Activated naive CD8-positive, alpha-beta T cell treated with anti-CD3 and anti-CD28 coated beads, Interleukin-2, amount 10 ng/mL, durations not matched to agents 7 days and 5 days (primary cell): ENCODE measurements at regions not wholly inside any gene's neighbourhood (a gene's known extent, or its start where the extent isn't known, plus 50 kb on each side); places are given as distances from the start of the nearest gene placed in this dataset.

Experiments used
- ATAC-seq: fragments of 150-1000 bp; cut with Tn5 transposase; one replicate; pipeline ENCODE4 v1.10.0; 2021; ENCODE audit warnings: low read depth, moderate library complexity
- POLR2A ChIA-PET: fragments of 350-600 bp; sonication (Branson Sonifier 250); formaldehyde crosslinking; loops from one replicate; lab custom pipeline; 2021; ENCODE audit warnings: antibody characterized with exemption; lab: Charles Lee
- DNase-seq: peaks from one replicate; pipeline ENCODE4 v3.0.0; 2021
- H3K27ac Mint-ChIP-seq: one replicate; pipeline ENCODE4 v1.8.0; 2022; ENCODE audit warnings: mild to moderate bottlenecking, mixed read lengths
- H3K27me3 Mint-ChIP-seq: one replicate; pipeline ENCODE4 v1.8.0; 2022; ENCODE audit warnings: mild to moderate bottlenecking, moderate library complexity, mixed read lengths
- H3K36me3 Mint-ChIP-seq: one replicate; pipeline ENCODE4 v1.8.0; 2021; ENCODE audit warnings: mild to moderate bottlenecking, mixed read lengths
- H3K4me1 Mint-ChIP-seq: one replicate; pipeline ENCODE4 v1.8.0; 2021; ENCODE audit warnings: mixed read lengths
- H3K4me3 Mint-ChIP-seq: one replicate; pipeline ENCODE4 v1.8.0; 2022; ENCODE audit warnings: mild to moderate bottlenecking, moderate library complexity, mixed read lengths
- H3K9me3 Mint-ChIP-seq: one replicate; pipeline ENCODE4 v1.8.0; 2021; ENCODE audit warnings: mixed read lengths

- no peaks in the 10 kb centered on the region for H3K9me3 Mint-ChIP-seq
- H3K27me3 Mint-ChIP-seq, result no peaks in the 10 kb centered on the region
- POLR2A ChIA-PET, result no interaction called here
- H3K4me3 Mint-ChIP-seq, result no peak overlapping the region
- no peaks in the 10 kb centered on the region for H3K36me3 Mint-ChIP-seq
- H3K27ac Mint-ChIP-seq, result no peak overlapping the region
- DNase-seq (no peak), ATAC-seq (no peak)
- H3K4me1 Mint-ChIP-seq, result no peaks in the 10 kb centered on the region
Observed at GRCh38 chr1:217181756-217182155, 449.1 kb downstream of the GPATCH2 start.

DNA sequence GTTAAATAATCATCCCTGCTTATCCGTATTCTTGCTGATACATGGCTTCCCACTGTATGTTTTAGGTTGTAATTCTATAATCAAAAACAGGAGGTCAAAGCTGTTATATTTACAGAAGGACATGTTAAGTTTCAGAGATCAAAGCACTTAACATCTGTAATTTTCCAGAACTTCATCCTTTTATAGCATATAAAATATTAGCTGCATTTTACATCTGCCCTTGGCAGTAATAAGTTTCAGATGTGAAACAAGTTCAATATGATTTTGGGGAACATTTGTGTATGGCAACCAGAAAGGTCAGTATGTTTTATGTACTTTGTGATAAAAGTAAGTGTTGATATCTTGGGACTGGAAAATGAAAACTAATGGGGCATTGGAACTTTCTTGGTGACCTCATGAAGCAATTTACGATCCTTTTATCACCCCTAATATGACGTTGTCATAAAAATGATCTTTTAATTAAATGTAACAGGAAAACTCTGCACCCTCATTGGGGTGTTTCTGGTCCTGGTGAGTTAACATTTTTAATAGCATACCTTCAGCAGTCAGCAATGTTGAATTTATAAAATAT, 449.6 kb downstream of the GPATCH2 start:
- POLR2A ChIA-PET, result no interaction called here
- DNase-seq (no peak), ATAC-seq (no peak)
- H3K36me3 Mint-ChIP-seq, result no peaks in the 10 kb centered on the region
- no peaks in the 10 kb centered on the region for H3K4me1 Mint-ChIP-seq
- H3K9me3 Mint-ChIP-seq, result no peaks in the 10 kb centered on the region
- no peak overlapping the region for H3K27ac Mint-ChIP-seq
- H3K4me3 Mint-ChIP-seq, result no peak overlapping the region
- no peaks in the 10 kb centered on the region for H3K27me3 Mint-ChIP-seq

DNA sequence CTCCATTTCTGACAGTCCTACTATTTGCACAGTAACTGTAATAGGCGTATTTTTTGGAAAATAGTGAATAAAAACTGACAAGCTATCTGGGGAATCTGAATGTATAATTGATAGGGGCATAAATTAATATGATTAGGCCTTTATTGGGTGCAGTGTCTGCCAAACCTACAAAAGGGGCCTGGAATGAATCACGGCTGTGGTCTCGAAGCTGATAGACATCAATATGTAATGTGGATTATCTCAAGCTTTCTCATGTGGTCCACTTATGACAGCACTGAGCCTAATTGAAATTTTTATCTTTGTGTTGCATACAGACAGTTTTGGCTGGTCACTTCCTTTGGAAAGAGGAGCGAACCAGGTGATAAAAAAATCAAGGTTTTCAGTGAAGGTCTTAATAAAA, 450.4 kb downstream of the GPATCH2 start:
- no peak for DNase-seq
- Mint-ChIP-seq H3K9me3 (no peaks in the 10 kb centered on the region), H3K36me3 (no peaks in the 10 kb centered on the region), H3K4me3 (no peak overlapping the region), H3K27me3 (no peaks in the 10 kb centered on the region), H3K4me1 (no peaks in the 10 kb centered on the region), H3K27ac (no peak overlapping the region)
- ATAC-seq, result no peak
- POLR2A ChIA-PET, result no interaction called here

DNA sequence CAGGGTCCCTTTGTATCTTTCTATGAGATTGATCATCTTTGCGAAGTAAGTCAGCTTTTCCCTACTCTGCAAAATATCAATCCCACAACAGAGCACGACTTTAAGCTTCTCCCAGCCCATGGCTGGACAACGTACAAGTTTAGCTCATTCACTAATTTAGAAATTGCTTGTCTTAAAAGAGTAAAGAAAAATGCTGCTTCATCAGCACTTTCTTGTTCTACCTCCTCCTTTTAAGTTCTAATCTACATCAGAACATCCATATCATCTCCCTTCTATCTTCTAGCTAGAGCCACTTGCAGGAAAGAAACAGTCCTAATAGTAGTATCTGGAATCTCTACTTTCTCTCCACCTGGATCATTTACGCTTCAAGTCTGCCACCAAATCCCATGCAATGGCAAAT, 441.2 kb upstream of the ESRRG start:
- DNase-seq (no peak), ATAC-seq (no peak)
- Mint-ChIP-seq H3K9me3 (no peaks in the 10 kb centered on the region), H3K27me3 (no peaks in the 10 kb centered on the region), H3K36me3 (no peaks in the 10 kb centered on the region), H3K4me3 (no peak overlapping the region), H3K4me1 (no peaks in the 10 kb centered on the region), H3K27ac (no peak overlapping the region)
- POLR2A ChIA-PET, result no interaction called here

- no peaks in the 10 kb centered on the region for H3K27me3 Mint-ChIP-seq
- DNase-seq (no peak), ATAC-seq (no peak)
- H3K27ac Mint-ChIP-seq, result no peak overlapping the region
- H3K9me3 Mint-ChIP-seq, result peaks cover 1% of the 10 kb centered on the region
- no peak overlapping the region for H3K4me3 Mint-ChIP-seq
- POLR2A ChIA-PET, result no interaction called here
- H3K4me1 Mint-ChIP-seq, result no peaks in the 10 kb centered on the region
- no peaks in the 10 kb centered on the region for H3K36me3 Mint-ChIP-seq
Observed at GRCh38 chr1:217153361-217153760, 430.1 kb upstream of the ESRRG start.

- DNase-seq, result no peak
- no peak overlapping the region for H3K27ac Mint-ChIP-seq
- H3K36me3 Mint-ChIP-seq, result no peaks in the 10 kb centered on the region
- H3K4me3 Mint-ChIP-seq, result no peak overlapping the region
- peaks cover 1% of the 10 kb centered on the region for H3K9me3 Mint-ChIP-seq
- no peaks in the 10 kb centered on the region for H3K4me1 Mint-ChIP-seq
- POLR2A ChIA-PET, result no interaction called here
- H3K27me3 Mint-ChIP-seq, result no peaks in the 10 kb centered on the region
- no peak for ATAC-seq
Observed at GRCh38 chr1:217150366-217150765, 427.1 kb upstream of the ESRRG start.

GRCh38 chr1:217149791-217150190, 426.6 kb upstream of the ESRRG start:
- H3K27me3 Mint-ChIP-seq, result no peaks in the 10 kb centered on the region
- H3K9me3 Mint-ChIP-seq, result peaks cover 1% of the 10 kb centered on the region
- H3K4me3 Mint-ChIP-seq, result no peak overlapping the region
- no peak for ATAC-seq
- H3K4me1 Mint-ChIP-seq, result no peaks in the 10 kb centered on the region
- POLR2A ChIA-PET, result no interaction called here
- no peak for DNase-seq
- H3K36me3 Mint-ChIP-seq, result no peaks in the 10 kb centered on the region
- H3K27ac Mint-ChIP-seq, result no peak overlapping the region

GRCh38 chr1:217141711-217142110, 418.5 kb upstream of the ESRRG start:
- Mint-ChIP-seq H3K27ac (no peak overlapping the region), H3K27me3 (peaks cover 46% of the 10 kb centered on the region), H3K4me1 (peaks cover 6% of the 10 kb centered on the region), H3K4me3 (no peak overlapping the region), H3K9me3 (peaks cover 7% of the 10 kb centered on the region), H3K36me3 (peaks cover 5% of the 10 kb centered on the region)
- POLR2A ChIA-PET, result no interaction called here
- ATAC-seq (no peak), DNase-seq (no peak)

GRCh38 chr1:217140041-217140901, 417.0 kb upstream of the ESRRG start:
- no peak for DNase-seq
- ATAC-seq, result no peak
- POLR2A ChIA-PET, result no interaction called here
- no peak overlapping the region for H3K27ac Mint-ChIP-seq
- H3K4me3 Mint-ChIP-seq, result no peak overlapping the region
- H3K4me1 Mint-ChIP-seq, result peaks cover 11% of the 10 kb centered on the region
- H3K36me3 Mint-ChIP-seq, result peaks cover 8% of the 10 kb centered on the region
- H3K27me3 Mint-ChIP-seq, result peaks cover 59% of the 10 kb centered on the region
- peaks cover 7% of the 10 kb centered on the region for H3K9me3 Mint-ChIP-seq

- peaks cover 67% of the 10 kb centered on the region for H3K27me3 Mint-ChIP-seq
- no peak overlapping the region for H3K27ac Mint-ChIP-seq
- peaks cover 14% of the 10 kb centered on the region for H3K4me1 Mint-ChIP-seq
- no peak for ATAC-seq
- peaks cover 8% of the 10 kb centered on the region for H3K9me3 Mint-ChIP-seq
- POLR2A ChIA-PET, result no interaction called here
- no peak overlapping the region for H3K4me3 Mint-ChIP-seq
- no peak for DNase-seq
- peaks cover 10% of the 10 kb centered on the region for H3K36me3 Mint-ChIP-seq
Observed at GRCh38 chr1:217139513-217139912, 416.3 kb upstream of the ESRRG start.

DNA sequence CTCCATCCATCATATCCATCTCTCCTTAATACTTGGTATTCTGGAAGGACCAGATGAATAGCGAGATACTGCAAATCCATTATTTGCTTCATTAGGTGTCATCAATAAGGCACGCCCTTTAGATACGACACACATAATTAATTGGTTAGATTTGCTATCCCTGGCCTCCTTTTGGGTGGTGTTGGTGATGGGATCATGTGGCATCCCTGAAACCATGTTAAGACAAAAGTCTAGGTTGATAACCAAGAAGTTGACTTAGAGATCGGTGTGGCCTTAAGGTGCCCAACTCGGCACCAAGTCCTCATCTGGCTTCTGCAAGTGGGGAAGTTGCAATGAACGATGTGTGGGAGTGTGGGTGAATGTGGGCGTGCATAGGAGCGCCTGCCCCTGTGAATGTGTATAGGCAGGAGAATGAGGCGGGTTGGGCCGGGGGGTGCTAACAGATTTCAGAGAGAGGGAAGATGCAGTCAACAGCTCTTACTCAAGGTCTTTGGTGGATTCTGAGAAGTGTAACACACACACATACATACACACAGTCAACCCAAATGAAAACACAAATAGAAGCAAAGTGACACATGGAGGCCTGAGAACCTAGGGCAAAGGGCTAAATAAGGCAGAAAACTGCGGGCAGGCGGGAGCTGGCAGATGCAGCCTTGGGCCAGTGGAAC, 415.7 kb upstream of the ESRRG start:
- Mint-ChIP-seq H3K27me3 (peaks cover 71% of the 10 kb centered on the region), H3K4me3 (no peak overlapping the region)

GRCh38 chr1:217138173-217138765, 415.0 kb upstream of the ESRRG start:
- no peak for DNase-seq
- Mint-ChIP-seq H3K4me1 (peaks cover 14% of the 10 kb centered on the region), H3K36me3 (peaks cover 10% of the 10 kb centered on the region), H3K9me3 (peaks cover 8% of the 10 kb centered on the region), H3K27ac (peak overlapping the region; percentile 38), H3K27me3 (peaks cover 76% of the 10 kb centered on the region), H3K4me3 (no peak overlapping the region)
- POLR2A ChIA-PET, result no interaction called here
- no peak for ATAC-seq

More for the DNA sequence above, 415.7 kb upstream of the ESRRG start:
- H3K9me3 Mint-ChIP-seq, result peaks cover 8% of the 10 kb centered on the region
- H3K4me1 Mint-ChIP-seq, result peaks cover 14% of the 10 kb centered on the region
- no peak for ATAC-seq
- H3K36me3 Mint-ChIP-seq, result peaks cover 10% of the 10 kb centered on the region
- H3K27ac Mint-ChIP-seq, result peak overlapping the region; percentile 38
- DNase-seq, result no peak
- POLR2A ChIA-PET, result no interaction called here

- no peak overlapping the region for H3K4me3 Mint-ChIP-seq
- ATAC-seq (no peak), DNase-seq (no peak)
- peaks cover 10% of the 10 kb centered on the region for H3K36me3 Mint-ChIP-seq
- peaks cover 8% of the 10 kb centered on the region for H3K9me3 Mint-ChIP-seq
- peaks cover 80% of the 10 kb centered on the region for H3K27me3 Mint-ChIP-seq
- no peak overlapping the region for H3K27ac Mint-ChIP-seq
- peaks cover 14% of the 10 kb centered on the region for H3K4me1 Mint-ChIP-seq
- POLR2A ChIA-PET, result no interaction called here
Observed at GRCh38 chr1:217137210-217137881, 414.1 kb upstream of the ESRRG start.
